Left lobe of liver (tissue), 2 donors: ENCODE measurements at regions not wholly inside any gene's neighbourhood (a gene's known extent, or its start where the extent isn't known, plus 50 kb on each side); places are given as distances from the start of the nearest gene placed in this dataset.
"Not testable (repeated sequence)": the region's sequence is repeated elsewhere in the genome, so short reads cannot be mapped to it uniquely, and the experiment has no call there.

Source experiments
- ATAC-seq: fragments of 200-7000 bp; cut with Tn5 transposase; one replicate; pipeline ENCODE4 v1.9.1; 2020; ENCODE audit warnings: mild to moderate bottlenecking, moderate library complexity
- DNase-seq: peaks from one replicate; pipeline ENCODE4 v3.0.0-alpha.2; 2020; ENCODE audit warnings: low spot score
- donor health status: DM: no; HTN: no; CAD: no; lungs with moderate emphysema.
- donor health status: DM: no; HTN: yes; CAD: no.

DNA sequence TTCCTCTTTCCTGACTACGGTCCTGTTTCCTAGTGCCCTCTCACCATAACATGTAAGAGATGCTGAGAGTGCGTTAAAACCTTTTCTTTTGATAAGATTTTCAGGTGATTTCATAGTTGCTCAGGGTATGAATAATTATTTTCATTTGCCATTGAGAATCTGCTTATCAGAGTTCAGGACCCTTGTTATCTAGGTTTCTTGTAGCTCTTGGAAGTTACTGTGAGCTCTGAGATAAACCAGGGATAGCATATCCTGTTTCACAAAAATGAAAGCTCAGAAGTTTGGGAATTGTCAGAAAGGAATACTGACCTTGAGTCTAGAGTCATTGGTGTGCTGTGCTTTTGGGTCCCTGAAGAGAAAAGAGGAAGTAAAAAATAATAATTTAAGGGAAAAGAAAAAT, 76.8 kb upstream of the PRKG1 start:
- no peak for ATAC-seq

DNA sequence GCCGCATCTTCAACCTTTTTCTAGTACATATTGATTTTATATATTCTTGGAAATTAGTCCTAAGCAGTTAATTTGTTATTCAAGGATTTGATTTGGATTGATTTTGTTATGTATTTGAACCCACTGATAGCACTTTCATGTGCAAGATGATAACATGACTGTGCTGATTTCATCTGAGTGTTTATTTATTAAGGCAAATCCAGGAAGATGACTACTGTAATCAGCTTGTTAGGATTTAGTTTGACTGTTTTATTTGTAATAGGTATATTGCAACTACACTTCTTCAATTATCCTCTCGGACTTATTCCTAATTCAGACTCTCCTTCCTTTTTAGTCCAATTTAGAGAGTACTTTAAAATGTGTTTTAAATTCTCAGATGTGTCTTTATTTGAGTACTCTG, 75.1 kb upstream of the PRKG1 start:
- ATAC-seq (no peak), DNase-seq (no peak)

More for the DNA sequence above, 76.8 kb upstream of the PRKG1 start:
- no peak for DNase-seq

DNA sequence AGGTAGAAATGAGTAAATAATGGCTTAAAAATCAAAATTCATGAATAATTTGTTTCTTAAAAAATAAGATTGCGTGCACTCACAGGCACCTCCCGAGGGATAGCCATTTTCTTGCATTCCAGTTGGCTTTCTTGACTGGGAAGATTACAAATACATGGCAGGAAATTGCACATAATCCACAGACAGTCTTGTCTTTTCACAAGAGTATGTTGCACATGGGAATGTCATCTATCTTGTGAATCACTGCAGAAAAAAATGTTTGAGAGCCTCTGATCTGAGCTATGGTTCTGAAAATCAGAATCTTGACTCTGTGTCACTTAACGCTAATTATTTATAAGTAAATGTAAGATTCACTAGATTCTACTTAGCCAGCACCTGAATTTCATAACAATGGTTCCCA, 74.1 kb upstream of the PRKG1 start:
- no peak for ATAC-seq
- no peak for DNase-seq

DNA sequence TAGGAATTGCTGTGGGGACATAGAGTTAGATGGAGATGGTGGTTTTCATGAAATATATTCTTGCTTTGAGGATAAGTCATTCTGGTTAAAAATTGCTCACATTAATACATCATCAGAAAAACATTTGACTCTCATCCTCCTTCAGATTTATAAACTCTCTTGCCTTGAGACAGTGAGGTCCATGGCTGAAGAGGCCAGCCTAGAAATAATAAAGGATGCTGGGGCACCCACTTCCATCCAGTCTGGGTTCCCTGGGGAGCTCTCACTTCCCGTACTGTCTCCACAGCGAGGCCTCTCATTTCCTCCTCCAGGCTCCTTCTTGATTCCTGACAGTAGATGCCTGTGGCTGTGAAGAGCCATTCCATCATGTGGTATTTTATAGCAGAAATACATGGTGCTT, 73.3 kb upstream of the PRKG1 start:
- DNase-seq (no peak), ATAC-seq (no peak)

DNA sequence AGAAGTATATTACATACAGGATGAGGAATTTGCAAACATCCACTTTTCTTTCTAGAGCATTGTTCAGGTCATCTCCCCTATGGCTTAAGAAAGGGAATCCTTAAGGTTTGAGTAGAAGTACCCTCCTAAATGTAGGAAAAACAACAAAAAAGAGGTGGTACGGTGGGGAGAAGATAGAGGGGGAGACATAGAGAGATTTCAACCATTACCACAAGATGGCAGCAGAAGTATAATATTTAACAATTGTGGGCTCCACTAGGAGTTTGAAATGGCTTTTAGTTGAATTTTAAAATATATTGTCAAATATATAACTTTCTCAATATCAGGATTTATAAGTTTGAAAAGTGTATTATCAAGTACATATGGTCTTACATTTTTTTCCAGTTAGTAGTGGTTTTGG, 72.7 kb upstream of the PRKG1 start:
- ATAC-seq (peak; percentile 65), DNase-seq (no peak)

DNA sequence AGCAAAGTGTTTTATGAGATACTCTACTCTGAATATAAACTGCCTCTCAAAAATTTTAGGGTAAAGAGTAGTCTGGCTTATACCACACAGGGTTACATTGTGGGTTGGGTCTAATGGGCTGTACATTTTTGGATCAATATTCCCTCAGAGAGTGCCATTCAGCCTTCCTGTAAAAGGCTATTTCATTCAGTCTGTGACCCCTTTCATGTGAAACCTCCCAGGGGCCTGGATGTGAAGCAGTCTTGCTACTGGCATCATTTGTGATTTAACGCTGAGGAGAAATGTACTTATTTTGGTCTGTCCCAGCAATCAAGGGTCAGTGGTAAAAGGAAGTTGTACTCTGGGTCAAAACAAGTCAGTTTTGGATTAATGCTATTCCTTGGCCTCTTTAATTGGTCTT, 71.8 kb upstream of the PRKG1 start:
- ATAC-seq (no peak), DNase-seq (no peak)

DNA sequence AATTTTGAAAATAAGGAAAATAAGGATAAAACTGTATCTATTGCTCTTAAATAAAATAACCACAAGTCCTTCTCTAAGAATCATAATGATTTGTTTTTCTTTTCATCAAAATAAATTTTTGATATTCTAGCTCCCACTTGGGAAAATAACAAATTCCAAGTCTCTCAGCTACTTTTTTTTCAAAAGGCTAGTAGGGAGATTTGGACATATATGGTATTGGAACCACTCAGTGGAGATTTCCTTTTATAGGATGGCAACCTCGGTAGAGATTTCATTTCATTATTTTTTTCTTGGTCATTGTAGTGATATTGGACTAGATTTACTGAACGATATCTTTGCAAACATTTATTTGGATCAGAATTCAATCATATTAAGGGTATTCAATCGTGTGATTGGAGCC, 69.5 kb upstream of the PRKG1 start:
- ATAC-seq (no peak), DNase-seq (no peak)

DNA sequence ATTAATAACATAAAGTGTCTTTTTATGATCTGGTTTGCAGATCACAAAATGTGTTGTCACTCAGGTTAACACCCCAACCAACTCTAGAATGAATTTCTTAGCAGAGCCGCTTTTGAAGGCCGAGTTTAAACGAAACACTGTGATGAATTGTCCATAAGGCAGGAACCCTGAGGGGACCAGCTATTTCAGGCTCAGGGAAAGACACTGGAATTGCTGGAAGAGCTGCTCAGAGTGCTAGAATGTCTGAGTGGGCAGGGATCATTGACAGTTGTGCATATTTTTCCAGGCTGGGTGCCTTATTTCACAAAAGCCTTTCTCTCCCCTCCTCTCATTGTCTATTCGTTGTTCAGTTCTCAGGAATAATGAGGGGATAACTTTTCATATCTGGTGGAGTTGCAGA, 68.7 kb upstream of the PRKG1 start:
- ATAC-seq: no peak
- DNase-seq: no peak

DNA sequence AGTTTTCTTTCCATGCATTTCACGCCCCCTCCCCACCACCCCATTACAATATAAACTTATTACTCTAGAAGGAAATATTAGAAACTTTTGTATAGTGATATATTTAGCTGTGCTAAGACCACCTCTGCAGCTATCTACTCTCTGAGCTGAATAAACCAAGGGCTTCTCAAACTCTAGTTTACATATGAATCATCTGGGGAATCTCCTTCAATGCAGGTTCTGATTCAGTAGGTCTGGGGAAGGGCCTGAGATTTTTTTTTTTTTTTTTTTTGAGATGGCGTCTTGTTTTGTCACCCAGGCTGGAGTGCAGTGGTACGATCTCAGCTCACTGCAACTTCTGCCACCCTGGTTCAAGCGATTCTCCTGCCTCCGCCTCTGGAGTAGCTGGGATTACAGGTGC, 67.6 kb upstream of the PRKG1 start:
- ATAC-seq: no peak

DNA sequence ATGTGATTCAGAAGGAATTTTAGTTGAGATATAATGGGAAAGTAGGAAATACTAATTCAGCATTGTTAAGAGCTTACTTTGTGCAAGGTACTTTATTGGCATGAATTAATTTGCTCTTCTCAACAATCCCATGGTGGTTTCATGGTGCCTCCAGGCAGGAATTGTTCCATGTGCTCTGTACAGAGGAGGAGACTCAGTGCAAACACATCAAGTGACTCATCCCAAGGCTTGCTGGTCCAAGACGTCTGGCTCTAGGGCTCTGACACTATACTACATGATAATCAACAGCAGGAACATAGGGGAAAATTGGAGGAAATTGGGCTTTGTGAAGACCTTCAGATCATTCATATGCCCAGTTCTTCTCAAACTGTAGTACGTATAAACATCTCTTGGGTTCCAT, 66.5 kb upstream of the PRKG1 start:
- ATAC-seq (no peak), DNase-seq (no peak)

More for the DNA sequence above, 67.6 kb upstream of the PRKG1 start:
- DNase-seq: no peak

DNA sequence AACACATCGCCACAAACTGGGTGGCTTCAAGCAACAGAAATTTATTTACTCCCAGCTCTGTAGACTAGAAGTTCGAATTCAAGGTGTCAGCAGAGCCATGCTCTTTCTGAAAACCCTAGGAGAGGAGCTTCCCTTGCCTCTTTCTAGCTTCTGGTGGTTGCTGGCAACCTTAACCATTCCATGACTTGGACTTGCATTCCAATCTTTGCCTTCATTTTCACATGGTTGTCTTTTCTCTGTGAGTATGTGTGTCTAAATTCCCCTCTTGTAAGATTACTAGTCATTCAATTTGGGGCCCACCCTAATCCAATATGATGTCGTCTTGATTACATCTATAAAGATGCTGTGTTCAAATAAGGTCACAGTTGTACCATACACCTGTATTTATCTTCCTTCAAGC, 65.9 kb upstream of the PRKG1 start:
- DNase-seq (no peak), ATAC-seq (no peak)

DNA sequence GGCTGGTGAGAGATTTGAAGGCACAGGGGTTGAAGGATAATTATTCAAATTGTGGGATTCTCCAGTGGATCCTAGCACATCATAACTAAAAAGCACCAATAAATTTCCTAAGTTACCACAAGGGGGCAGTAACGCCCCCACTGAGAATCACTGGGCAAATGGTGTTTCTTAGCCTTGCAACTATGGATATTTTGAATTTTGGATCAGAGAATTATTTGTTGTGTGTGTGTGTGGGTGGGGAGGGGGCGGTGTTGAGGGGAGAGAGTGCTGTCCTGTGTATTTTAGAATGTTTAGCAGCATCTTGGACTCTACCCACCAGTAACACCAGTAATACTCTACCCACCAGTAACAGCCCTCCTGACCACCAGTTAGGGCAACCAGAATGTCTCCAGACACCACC, 63.3 kb upstream of the PRKG1 start:
- no peak for DNase-seq
- ATAC-seq: peak; percentile 85

DNA sequence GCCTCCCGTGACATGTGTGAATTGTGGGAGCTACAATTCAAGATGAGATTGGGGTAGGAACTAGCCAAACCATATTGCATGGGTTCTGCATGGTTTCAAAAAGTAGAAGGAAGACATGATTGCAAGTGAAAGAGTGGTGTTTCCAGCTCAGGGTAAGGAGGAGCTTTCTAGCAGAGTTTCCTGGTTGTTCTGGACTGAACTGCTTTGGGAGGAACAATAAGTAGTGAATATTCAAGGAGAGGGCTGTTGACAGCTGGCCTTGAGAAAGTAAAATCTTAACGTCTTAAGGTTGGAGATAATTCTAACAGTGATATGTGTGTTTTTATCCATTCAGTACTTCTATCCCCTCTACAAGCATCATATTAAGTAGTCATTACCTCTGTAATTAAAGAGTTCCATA, 62.2 kb upstream of the PRKG1 start:
- no peak for DNase-seq
- no peak for ATAC-seq

DNA sequence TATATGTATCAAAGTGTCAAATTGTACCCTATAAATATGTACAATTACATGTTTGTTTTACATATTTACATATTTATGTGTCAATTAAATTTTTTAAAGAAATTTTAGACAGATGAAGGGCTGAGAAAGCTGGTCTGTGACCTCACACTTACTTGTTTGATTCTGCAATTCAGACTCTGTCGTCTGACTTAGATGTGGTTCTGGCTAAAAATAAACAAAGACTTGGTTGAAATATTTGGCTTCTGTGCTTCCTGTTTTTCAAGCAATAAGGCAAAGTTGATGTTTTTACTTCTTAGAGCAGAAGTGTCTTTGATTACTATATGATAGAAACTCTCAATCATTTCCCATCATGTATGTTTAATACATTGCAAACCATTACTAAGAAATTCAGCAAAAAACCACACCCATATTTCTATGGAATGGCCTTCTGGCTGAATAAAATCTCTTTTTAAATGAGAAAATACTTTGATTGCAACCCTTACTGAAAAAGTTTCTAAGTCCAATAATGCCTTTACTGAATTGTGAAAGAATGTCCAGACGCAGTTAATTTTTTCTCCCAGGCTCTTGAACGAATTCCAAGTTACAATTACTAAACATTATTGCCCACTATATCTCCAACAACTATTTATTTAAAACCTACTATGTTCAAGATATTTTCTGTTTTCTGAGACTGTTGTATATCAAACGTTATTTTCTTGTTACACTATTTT, 59.5 kb upstream of the PRKG1 start:
- peak; percentile 31 for ATAC-seq
- no peak for DNase-seq

DNA sequence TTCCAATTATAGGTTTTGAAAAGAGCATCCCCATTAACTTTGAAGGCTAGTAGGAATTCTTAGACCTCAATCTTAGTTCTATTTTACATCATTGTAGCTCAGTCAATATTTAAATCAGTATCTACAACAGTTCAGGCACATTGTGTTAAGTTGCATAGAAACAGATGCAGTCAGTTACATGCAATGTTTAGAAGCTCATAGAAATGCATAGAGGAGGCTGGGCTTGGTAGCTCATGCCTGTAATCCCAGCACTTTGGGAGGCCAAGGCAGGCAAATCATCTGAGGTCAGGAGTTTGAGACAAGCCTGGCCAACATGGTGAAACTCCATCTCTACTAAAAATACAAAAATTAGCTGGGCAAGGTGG, 58.9 kb upstream of the PRKG1 start:
- not testable (repeated sequence) for ATAC-seq, DNase-seq

DNA sequence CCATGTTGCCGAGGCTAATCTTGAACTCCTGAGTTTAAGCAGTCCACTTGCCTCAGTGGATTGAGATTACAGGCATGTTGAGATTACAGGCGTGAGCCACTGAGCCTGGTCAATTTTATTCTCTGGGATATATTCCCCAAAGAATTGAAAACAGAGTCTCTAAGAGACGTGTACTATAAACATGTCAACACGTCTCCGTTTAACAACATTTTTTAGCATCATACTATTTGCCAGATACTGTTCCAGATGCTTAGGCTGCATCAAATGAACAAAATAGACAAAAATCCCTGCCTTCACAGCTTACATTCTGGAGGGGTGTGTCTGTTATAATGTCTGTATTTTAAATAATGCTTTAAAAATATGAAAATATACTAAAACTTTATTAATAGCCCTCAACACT, 54.1 kb upstream of the PRKG1 start:
- DNase-seq: no peak
- ATAC-seq: no peak

DNA sequence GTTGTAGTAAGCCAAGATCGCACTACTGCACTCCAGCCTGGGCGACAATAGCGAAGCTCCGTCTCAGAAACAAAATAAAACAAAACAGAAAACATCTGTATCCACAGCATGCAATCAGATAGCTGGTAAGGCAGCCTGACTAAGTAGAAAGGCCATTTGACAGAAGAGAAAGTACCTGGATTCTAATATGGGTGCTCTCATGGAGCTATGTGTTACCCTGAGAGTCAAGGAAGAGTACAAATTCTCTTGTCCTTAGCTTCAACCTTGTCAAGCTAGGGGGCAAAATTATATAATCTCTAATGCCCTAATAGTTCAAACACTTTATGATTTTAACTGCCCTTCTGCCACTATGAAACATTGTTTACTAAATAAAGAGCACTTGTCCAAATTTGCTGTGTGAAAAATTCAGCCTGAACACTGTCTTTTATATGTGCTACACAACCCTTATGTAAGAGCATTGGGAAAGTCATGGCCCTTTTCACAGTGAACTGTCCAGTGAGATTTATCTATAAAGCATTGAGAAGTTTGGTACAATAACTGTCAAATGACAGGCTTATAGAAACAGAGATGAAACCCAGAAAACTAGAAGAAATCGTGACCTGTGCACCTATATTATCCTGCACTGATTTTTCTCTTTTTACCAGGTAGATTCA, 51.2 kb upstream of the PRKG1 start:
- DNase-seq (no peak), ATAC-seq (peak; percentile 78)

DNA sequence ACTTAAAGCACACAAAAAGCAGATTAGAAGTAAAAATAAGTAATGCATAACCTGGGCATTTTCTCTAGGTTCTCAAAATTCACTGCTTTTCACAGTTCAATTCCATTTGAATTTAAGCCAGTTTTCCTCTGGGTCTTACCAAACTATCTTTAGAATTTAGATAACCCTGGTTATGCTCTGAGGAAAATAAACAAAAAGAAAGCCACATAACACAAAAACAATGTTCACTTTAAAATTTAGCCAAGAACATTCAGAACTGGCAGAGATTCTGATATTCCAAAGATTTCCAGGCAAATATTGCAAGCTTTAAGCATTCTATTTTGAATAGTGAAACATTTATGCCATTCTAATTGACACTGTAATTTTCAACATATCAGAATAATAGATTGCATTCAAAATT, 50.7 kb upstream of the PRKG1 start:
- DNase-seq (no peak), ATAC-seq (peak; percentile 76)
